D341Med (cell line): ENCODE measurements at regions not wholly inside any gene's neighbourhood (a gene's known extent, or its start where the extent isn't known, plus 50 kb on each side); places are given as distances from the start of the nearest gene placed in this dataset.
"Not testable (repeated sequence)": the region's sequence is repeated elsewhere in the genome, so short reads cannot be mapped to it uniquely, and the experiment has no call there.

Source experiments
- DNase-seq: peaks from one replicate; pipeline ENCODE4 v3.0.0; 2012; ENCODE audit warnings: low spot score

GRCh38 chr21:9788281-9788680 lies 733.1 kb upstream of the TPTE start:
- not testable (repeated sequence) for DNase-seq

GRCh38 chr21:9790354-9790753 lies 731.0 kb upstream of the TPTE start:
- DNase-seq: not testable (repeated sequence)

- not testable (repeated sequence) for DNase-seq
These were observed 729.9 kb upstream of the TPTE start for GRCh38 chr21:9791453-9791852.

- not testable (repeated sequence) for DNase-seq
These were observed 726.1 kb upstream of the TPTE start for GRCh38 chr21:9795291-9795690.

- DNase-seq: not testable (repeated sequence)
These were observed 725.1 kb upstream of the TPTE start for GRCh38 chr21:9796293-9796692.

- DNase-seq: not testable (repeated sequence)
These were observed 713.7 kb upstream of the TPTE start for GRCh38 chr21:9807675-9808074.

GRCh38 chr21:9811223-9812004 lies 710.0 kb upstream of the TPTE start:
- DNase-seq: not testable (repeated sequence)

- not testable (repeated sequence) for DNase-seq
These were observed 708.9 kb upstream of the TPTE start for GRCh38 chr21:9812507-9812906.

- not testable (repeated sequence) for DNase-seq
These were observed 707.2 kb upstream of the TPTE start for GRCh38 chr21:9813894-9814814.

- DNase-seq: not testable (repeated sequence)
These were observed 706.1 kb upstream of the TPTE start for GRCh38 chr21:9815181-9815789.

GRCh38 chr21:9816734-9817334 lies 704.5 kb upstream of the TPTE start:
- not testable (repeated sequence) for DNase-seq

- not testable (repeated sequence) for DNase-seq
These were observed 703.4 kb upstream of the TPTE start for GRCh38 chr21:9817841-9818441.

GRCh38 chr21:9819549-9820192 lies 701.7 kb upstream of the TPTE start:
- DNase-seq: not testable (repeated sequence)

- not testable (repeated sequence) for DNase-seq
These were observed 700.8 kb upstream of the TPTE start for GRCh38 chr21:9820579-9820978.

- DNase-seq: not testable (repeated sequence)
These were observed 699.9 kb upstream of the TPTE start for GRCh38 chr21:9821472-9821871.

GRCh38 chr21:9822093-9822820 lies 699.1 kb upstream of the TPTE start:
- DNase-seq: not testable (repeated sequence)

GRCh38 chr21:9823197-9824157 lies 697.9 kb upstream of the TPTE start:
- not testable (repeated sequence) for DNase-seq

GRCh38 chr21:9830801-9831200 lies 690.6 kb upstream of the TPTE start:
- not testable (repeated sequence) for DNase-seq

- DNase-seq: not testable (repeated sequence)
These were observed 688.6 kb upstream of the TPTE start for GRCh38 chr21:9832751-9833150.
